Activated CD4-positive, alpha-beta T cell treated with anti-CD3 and anti-CD28 coated beads for 36 hours (primary cell): ENCODE measurements at regions not wholly inside any gene's neighbourhood (a gene's known extent, or its start where the extent isn't known, plus 50 kb on each side); places are given as distances from the start of the nearest gene placed in this dataset.

ENCODE experiments used
- ATAC-seq: fragments of 200-7000 bp; cut with Tn5 transposase; one replicate; pipeline ENCODE4 v1.10.0; 2021; ENCODE audit warnings: mild to moderate bottlenecking, moderate library complexity
- CTCF ChIA-PET: fragments of 350-600 bp; sonication (Branson Sonifier 250); formaldehyde crosslinking; loops from one replicate; lab custom pipeline; 2021; ENCODE audit warnings: antibody characterized with exemption; lab: Charles Lee
- POLR2A ChIA-PET: fragments of 350-600 bp; sonication (Branson Sonifier 250); formaldehyde crosslinking; loops from one replicate; lab custom pipeline; 2021; ENCODE audit warnings: antibody characterized with exemption, inconsistent platforms; lab: Charles Lee
- DNase-seq: peaks from one replicate; pipeline ENCODE4 v3.0.0-alpha.2; 2020
- H3K27ac Mint-ChIP-seq: one replicate; pipeline ENCODE4 v1.8.0; 2021; ENCODE audit warnings: mixed read lengths
- H3K27me3 Mint-ChIP-seq: one replicate; pipeline ENCODE4 v1.8.0; 2021; ENCODE audit warnings: mixed read lengths
- H3K36me3 Mint-ChIP-seq: one replicate; pipeline ENCODE4 v1.8.0; 2021; ENCODE audit warnings: low read depth, mixed read lengths
- H3K4me1 Mint-ChIP-seq: one replicate; pipeline ENCODE4 v1.8.0; 2021; ENCODE audit warnings: mixed read lengths
- H3K4me3 Mint-ChIP-seq: one replicate; pipeline ENCODE4 v1.8.0; 2021; ENCODE audit warnings: mild to moderate bottlenecking, moderate library complexity, mixed read lengths
- H3K9me3 Mint-ChIP-seq: one replicate; pipeline ENCODE4 v1.8.0; 2021; ENCODE audit warnings: low read depth, mixed read lengths
- intact Hi-C, 2 experiments: fragments of 100-400 bp; cut with DNase I in 1 of 2; cut with micrococcal nuclease in 1 of 2; formaldehyde crosslinking; loops; one replicate each; pipeline versions ENCODE4 v1.14.2 to v1.15.1; 2022 to 2024; cut with DNase I, micrococcal nuclease

GRCh38 chr13:95432141-95432540 lies 120.4 kb upstream of the CLDN10 start:
- H3K27ac Mint-ChIP-seq, result no peak overlapping the region
- intact Hi-C loops, result no loop called here
- H3K9me3 Mint-ChIP-seq, result no peaks in the 10 kb centered on the region
- H3K4me3 Mint-ChIP-seq, result no peak overlapping the region
- H3K27me3 Mint-ChIP-seq, result peaks cover 4% of the 10 kb centered on the region
- ChIA-PET POLR2A (no interaction called here), CTCF (interaction anchor here (0.5 kb wide), 1 partner anchor 296 kb away, joined by 3 read pairs; no protein-coding TSS in a partner anchor)
- DNase-seq (no peak), ATAC-seq (no peak)
- H3K36me3 Mint-ChIP-seq, result no peaks in the 10 kb centered on the region
- no peaks in the 10 kb centered on the region for H3K4me1 Mint-ChIP-seq

- H3K9me3 Mint-ChIP-seq, result no peaks in the 10 kb centered on the region
- no peak overlapping the region for H3K27ac Mint-ChIP-seq
- H3K27me3 Mint-ChIP-seq, result peaks cover 4% of the 10 kb centered on the region
- no peaks in the 10 kb centered on the region for H3K36me3 Mint-ChIP-seq
- H3K4me1 Mint-ChIP-seq, result no peaks in the 10 kb centered on the region
- CTCF ChIA-PET, result interaction anchor here (0.8 kb wide), 1 partner anchor 11 kb away, joined by 3 read pairs; no protein-coding TSS in a partner anchor
- DNase-seq (no peak), ATAC-seq (no peak)
- intact Hi-C loops, result no loop called here
- H3K4me3 Mint-ChIP-seq, result no peak overlapping the region
- POLR2A ChIA-PET, result no interaction called here
Observed at GRCh38 chr13:95433537-95433936, 119.0 kb upstream of the CLDN10 start.

GRCh38 chr13:95434111-95434510 lies 118.4 kb upstream of the CLDN10 start:
- no peak for DNase-seq
- no peaks in the 10 kb centered on the region for H3K9me3 Mint-ChIP-seq
- intact Hi-C loops, result no loop called here
- no peak overlapping the region for H3K27ac Mint-ChIP-seq
- H3K27me3 Mint-ChIP-seq, result peaks cover 4% of the 10 kb centered on the region
- H3K36me3 Mint-ChIP-seq, result no peaks in the 10 kb centered on the region
- POLR2A ChIA-PET, result no interaction called here
- no peak for ATAC-seq
- CTCF ChIA-PET, result interaction anchor here (0.6 kb wide), 1 partner anchor 999 kb away, joined by 3 read pairs; no protein-coding TSS in a partner anchor
- H3K4me1 Mint-ChIP-seq, result no peaks in the 10 kb centered on the region
- no peak overlapping the region for H3K4me3 Mint-ChIP-seq

- Mint-ChIP-seq H3K4me1 (no peaks in the 10 kb centered on the region), H3K4me3 (no peak overlapping the region), H3K9me3 (no peaks in the 10 kb centered on the region), H3K27ac (no peak overlapping the region), H3K36me3 (no peaks in the 10 kb centered on the region), H3K27me3 (no peaks in the 10 kb centered on the region)
- ChIA-PET POLR2A (no interaction called here), CTCF (interaction anchor here (0.8 kb wide), 1 partner anchor 23 kb away, joined by 5 read pairs; no protein-coding TSS in a partner anchor)
- DNase-seq (no peak), ATAC-seq (no peak)
- intact Hi-C loops, result no loop called here
Observed at GRCh38 chr13:95437561-95437960, 115.0 kb upstream of the CLDN10 start.

GRCh38 chr13:95438297-95438696 lies 114.2 kb upstream of the CLDN10 start:
- H3K27ac Mint-ChIP-seq, result no peak overlapping the region
- H3K9me3 Mint-ChIP-seq, result no peaks in the 10 kb centered on the region
- H3K4me1 Mint-ChIP-seq, result no peaks in the 10 kb centered on the region
- DNase-seq (no peak), ATAC-seq (no peak)
- intact Hi-C loops, result no loop called here
- ChIA-PET POLR2A (no interaction called here), CTCF (interaction anchor here (0.6 to 0.8 kb wide), 2 partner anchors 22 to 394 kb away, joined by 3 to 5 read pairs; no protein-coding TSS in a partner anchor)
- no peaks in the 10 kb centered on the region for H3K36me3 Mint-ChIP-seq
- no peaks in the 10 kb centered on the region for H3K27me3 Mint-ChIP-seq
- no peak overlapping the region for H3K4me3 Mint-ChIP-seq

GRCh38 chr13:95440441-95441088 lies 112.0 kb upstream of the CLDN10 start:
- Mint-ChIP-seq H3K4me3 (no peak overlapping the region), H3K4me1 (no peaks in the 10 kb centered on the region), H3K27me3 (no peaks in the 10 kb centered on the region), H3K36me3 (no peaks in the 10 kb centered on the region), H3K27ac (no peak overlapping the region), H3K9me3 (no peaks in the 10 kb centered on the region)
- ChIA-PET CTCF (no interaction called here), POLR2A (no interaction called here)
- intact Hi-C loops, result no loop called here
- no peak for DNase-seq
- no peak for ATAC-seq

GRCh38 chr13:95441326-95441725 lies 111.2 kb upstream of the CLDN10 start:
- ChIA-PET POLR2A (no interaction called here), CTCF (interaction anchor here (0.6 to 0.8 kb wide), 2 partner anchors 34 to 82 kb away, joined by 3 to 4 read pairs; no protein-coding TSS in a partner anchor)
- H3K27me3 Mint-ChIP-seq, result no peaks in the 10 kb centered on the region
- H3K4me3 Mint-ChIP-seq, result no peak overlapping the region
- H3K36me3 Mint-ChIP-seq, result no peaks in the 10 kb centered on the region
- no peak overlapping the region for H3K27ac Mint-ChIP-seq
- DNase-seq (no peak), ATAC-seq (no peak)
- no peaks in the 10 kb centered on the region for H3K9me3 Mint-ChIP-seq
- intact Hi-C loops, result no loop called here
- H3K4me1 Mint-ChIP-seq, result no peaks in the 10 kb centered on the region

GRCh38 chr13:95444006-95444730 lies 108.4 kb upstream of the CLDN10 start:
- Mint-ChIP-seq H3K4me3 (no peak overlapping the region), H3K9me3 (no peaks in the 10 kb centered on the region), H3K27me3 (peaks cover 5% of the 10 kb centered on the region), H3K36me3 (no peaks in the 10 kb centered on the region), H3K4me1 (peaks cover 5% of the 10 kb centered on the region), H3K27ac (no peak overlapping the region)
- POLR2A ChIA-PET, result interaction anchor here (0.5 to 0.6 kb wide), 2 partner anchors 25 to 318 kb away, joined by 4 to 5 read pairs; no protein-coding TSS in a partner anchor
- CTCF ChIA-PET, result interaction anchor here (0.6 kb wide), 1 partner anchor 11 kb away, joined by 3 read pairs; no protein-coding TSS in a partner anchor
- intact Hi-C loops, result no loop called here
- no peak for DNase-seq
- no peak for ATAC-seq

- Mint-ChIP-seq H3K36me3 (no peaks in the 10 kb centered on the region), H3K27me3 (peaks cover 5% of the 10 kb centered on the region), H3K4me3 (no peak overlapping the region), H3K9me3 (no peaks in the 10 kb centered on the region), H3K27ac (no peak overlapping the region), H3K4me1 (peaks cover 5% of the 10 kb centered on the region)
- ATAC-seq, result no peak
- DNase-seq, result no peak
- POLR2A ChIA-PET, result no interaction called here
- CTCF ChIA-PET, result interaction anchor here (0.6 kb wide), 1 partner anchor 12 kb away, joined by 3 read pairs; no protein-coding TSS in a partner anchor
- intact Hi-C loops, result no loop called here
Observed at GRCh38 chr13:95445131-95445530, 107.4 kb upstream of the CLDN10 start.

GRCh38 chr13:95447814-95448213 lies 104.7 kb upstream of the CLDN10 start:
- H3K4me3 Mint-ChIP-seq, result no peak overlapping the region
- no peaks in the 10 kb centered on the region for H3K9me3 Mint-ChIP-seq
- CTCF ChIA-PET, result no interaction called here
- peaks cover 5% of the 10 kb centered on the region for H3K4me1 Mint-ChIP-seq
- peaks cover 10% of the 10 kb centered on the region for H3K27me3 Mint-ChIP-seq
- POLR2A ChIA-PET, result interaction anchor here (0.5 kb wide), 1 partner anchor 22 kb away, joined by 3 read pairs; no protein-coding TSS in a partner anchor
- no peaks in the 10 kb centered on the region for H3K36me3 Mint-ChIP-seq
- H3K27ac Mint-ChIP-seq, result no peak overlapping the region
- intact Hi-C loops, result no loop called here
- ATAC-seq (no peak), DNase-seq (peak; percentile 6)

GRCh38 chr13:95451656-95452055 lies 100.9 kb upstream of the CLDN10 start:
- no peak for ATAC-seq
- Mint-ChIP-seq H3K27me3 (peaks cover 12% of the 10 kb centered on the region), H3K9me3 (no peaks in the 10 kb centered on the region), H3K4me1 (peaks cover 11% of the 10 kb centered on the region), H3K36me3 (no peaks in the 10 kb centered on the region), H3K4me3 (no peak overlapping the region), H3K27ac (no peak overlapping the region)
- CTCF ChIA-PET, result no interaction called here
- intact Hi-C loops, result no loop called here
- no peak for DNase-seq
- POLR2A ChIA-PET, result no interaction called here
